Loucy (cell line): ENCODE measurements at regions not wholly inside any gene's neighbourhood (a gene's known extent, or its start where the extent isn't known, plus 50 kb on each side); places are given as distances from the start of the nearest gene placed in this dataset.

Experiments
- CTCF ChIP-seq: fragments of 200-600 bp; sonication (generic); conservative IDR thresholded peaks from 2 replicates; pipeline ENCODE4 v1.5.1; 2014; ENCODE audit warnings: mild to moderate bottlenecking, antibody characterized with exemption, low read length
- EZH2phosphoT487 ChIP-seq: fragments of 200-600 bp; IDR thresholded peaks from 2 replicates; pipeline ENCODE4 v1.6.1; 2018; ENCODE audit warnings: antibody characterized with exemption, mild to moderate bottlenecking, moderate library complexity, borderline replicate concordance

- no peak for TF ChIP-seq CTCF
- TF ChIP-seq EZH2phosphoT487 = no peak
Observed at GRCh38 chr12:39000370-39000769, 95.0 kb upstream of the CPNE8 start.
